ENCODE measurements at regions not wholly inside any gene's neighbourhood (a gene's known extent, or its start where the extent isn't known, plus 50 kb on each side); places are given as distances from the start of the nearest gene placed in this dataset.

DNA sequence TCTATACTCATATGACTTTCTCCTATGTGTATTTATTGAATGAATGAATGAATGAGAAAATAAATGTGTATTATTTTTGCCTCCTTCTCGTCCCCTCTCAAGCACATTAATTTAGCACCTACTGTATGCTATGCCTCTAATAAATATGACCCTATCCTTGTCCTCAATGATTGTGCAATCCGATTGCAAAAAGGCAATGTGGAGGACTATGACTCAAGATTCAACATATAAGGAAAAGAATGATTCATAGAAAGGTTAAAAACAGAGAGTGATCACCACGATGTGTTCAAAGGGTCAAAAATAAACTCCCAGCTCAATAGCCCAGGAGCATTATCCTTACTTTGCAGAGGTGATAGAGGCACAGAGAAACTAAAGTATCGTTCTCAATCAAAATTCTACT lies 322.8 kb upstream of the SORCS1 start:
- TF ChIP-seq, protein P1, sequence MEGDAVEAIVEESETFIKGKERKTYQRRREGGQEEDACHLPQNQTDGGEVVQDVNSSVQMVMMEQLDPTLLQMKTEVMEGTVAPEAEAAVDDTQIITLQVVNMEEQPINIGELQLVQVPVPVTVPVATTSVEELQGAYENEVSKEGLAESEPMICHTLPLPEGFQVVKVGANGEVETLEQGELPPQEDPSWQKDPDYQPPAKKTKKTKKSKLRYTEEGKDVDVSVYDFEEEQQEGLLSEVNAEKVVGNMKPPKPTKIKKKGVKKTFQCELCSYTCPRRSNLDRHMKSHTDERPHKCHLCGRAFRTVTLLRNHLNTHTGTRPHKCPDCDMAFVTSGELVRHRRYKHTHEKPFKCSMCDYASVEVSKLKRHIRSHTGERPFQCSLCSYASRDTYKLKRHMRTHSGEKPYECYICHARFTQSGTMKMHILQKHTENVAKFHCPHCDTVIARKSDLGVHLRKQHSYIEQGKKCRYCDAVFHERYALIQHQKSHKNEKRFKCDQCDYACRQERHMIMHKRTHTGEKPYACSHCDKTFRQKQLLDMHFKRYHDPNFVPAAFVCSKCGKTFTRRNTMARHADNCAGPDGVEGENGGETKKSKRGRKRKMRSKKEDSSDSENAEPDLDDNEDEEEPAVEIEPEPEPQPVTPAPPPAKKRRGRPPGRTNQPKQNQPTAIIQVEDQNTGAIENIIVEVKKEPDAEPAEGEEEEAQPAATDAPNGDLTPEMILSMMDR (conservative IDR thresholded peaks at IDR 0.05; ENCODE audit: low read depth, low read length) = no peak
- TF ChIP-seq EZH2 (IDR thresholded peaks at IDR 0.05; ENCODE audit: low read length, unreplicated experiment) (no peak), EZH2phosphoT487 (IDR thresholded peaks at IDR 0.05; ENCODE audit: borderline replicate concordance, low read length) (no peak)
